ENCODE measurements at regions not wholly inside any gene's neighbourhood (a gene's known extent, or its start where the extent isn't known, plus 50 kb on each side); places are given as distances from the start of the nearest gene placed in this dataset.

- intact Hi-C loops (cut with DNase I), result no loop called here
- DNase-seq, result no peak
- no peaks in the 10 kb centered on the region for H3K9me3 ChIP-seq
- no peak for TF ChIP-seq POLR2A (IDR thresholded peaks at IDR 0.05)
- no peak for TF ChIP-seq CTCF (IDR thresholded peaks at IDR 0.05)
- no peaks in the 10 kb centered on the region for H3K36me3 ChIP-seq
- 83 to 91% methylated on average over 4 of the region's 4 CpGs for WGBS, 2 donors
- H3K4me1 ChIP-seq, result peaks cover 0 to 6% (median 0%) of the 10 kb centered on the region in 3 donors
- no peaks in the 10 kb centered on the region for H3K27me3 ChIP-seq
- H3K4me3 ChIP-seq, result no peak overlapping the region
- no peak overlapping the region for H3K27ac ChIP-seq
These were observed 436.7 kb upstream of the JAG1 start for GRCh38 chr20:11110535-11110934.

- Histone ChIP-seq H3K9me3 (no peaks in the 10 kb centered on the region), H3K27me3 (no peaks in the 10 kb centered on the region), H3K4me1 (peaks cover 0 to 6% (median 0%) of the 10 kb centered on the region in 3 donors), H3K27ac (no peak overlapping the region), H3K36me3 (no peaks in the 10 kb centered on the region), H3K4me3 (no peak overlapping the region)
- no peak for DNase-seq
- intact Hi-C loops (cut with DNase I), result no loop called here
- 55 to 58% methylated on average over 2 of the region's 2 CpGs for WGBS, 2 donors
- no peak for TF ChIP-seq POLR2A (IDR thresholded peaks at IDR 0.05)
- no peak for TF ChIP-seq CTCF (IDR thresholded peaks at IDR 0.05)
These were observed 437.4 kb upstream of the JAG1 start for GRCh38 chr20:11111191-11111590.

GRCh38 chr20:11112832-11113231, 439.0 kb upstream of the JAG1 start:
- Histone ChIP-seq H3K27me3 (no peaks in the 10 kb centered on the region), H3K4me1 (peaks cover 0 to 10% (median 0%) of the 10 kb centered on the region in 3 donors), H3K9me3 (no peaks in the 10 kb centered on the region), H3K36me3 (no peaks in the 10 kb centered on the region), H3K4me3 (no peak overlapping the region), H3K27ac (no peak overlapping the region)
- intact Hi-C loops (cut with DNase I), result no loop called here
- no peak for TF ChIP-seq POLR2A (IDR thresholded peaks at IDR 0.05)
- TF ChIP-seq CTCF (IDR thresholded peaks at IDR 0.05), result no peak
- 59 to 74% methylated on average over 2 of the region's 2 CpGs for WGBS, 2 donors
- no peak for DNase-seq

- H3K9me3 ChIP-seq, result no peaks in the 10 kb centered on the region
- no peaks in the 10 kb centered on the region for H3K36me3 ChIP-seq
- TF ChIP-seq CTCF (IDR thresholded peaks at IDR 0.05) (no peak), POLR2A (IDR thresholded peaks at IDR 0.05) (no peak)
- intact Hi-C loops (cut with DNase I), result no loop called here
- peaks cover 0 to 7% (median 0%) of the 10 kb centered on the region in 3 donors for H3K4me1 ChIP-seq
- no peaks in the 10 kb centered on the region for H3K27me3 ChIP-seq
- DNase-seq, result no peak
- H3K4me3 ChIP-seq, result no peak overlapping the region
- H3K27ac ChIP-seq, result no peak overlapping the region
These were observed 440.6 kb upstream of the JAG1 start for GRCh38 chr20:11114382-11114781.

- H3K9me3 ChIP-seq, result no peaks in the 10 kb centered on the region
- no peaks in the 10 kb centered on the region for H3K36me3 ChIP-seq
- peaks cover 0 to 7% (median 0%) of the 10 kb centered on the region in 3 donors for H3K4me1 ChIP-seq
- TF ChIP-seq CTCF (IDR thresholded peaks at IDR 0.05), result no peak
- no peak for TF ChIP-seq POLR2A (IDR thresholded peaks at IDR 0.05)
- intact Hi-C loops (cut with DNase I), result no loop called here
- DNase-seq, result no peak
- no peak overlapping the region for H3K4me3 ChIP-seq
- WGBS, 2 donors, result 42 to 51% methylated on average over 2 of the region's 2 CpGs
- no peaks in the 10 kb centered on the region for H3K27me3 ChIP-seq
- H3K27ac ChIP-seq, result no peak overlapping the region
These were observed 444.2 kb upstream of the JAG1 start for GRCh38 chr20:11117808-11118528.
